ENCODE measurements at regions not wholly inside any gene's neighbourhood (a gene's known extent, or its start where the extent isn't known, plus 50 kb on each side); places are given as distances from the start of the nearest gene placed in this dataset. TPM values are rescaled to one million over a fixed set of nuclear protein-coding genes. Genes with fewer than 3 reads are reported as not detected.

DNA sequence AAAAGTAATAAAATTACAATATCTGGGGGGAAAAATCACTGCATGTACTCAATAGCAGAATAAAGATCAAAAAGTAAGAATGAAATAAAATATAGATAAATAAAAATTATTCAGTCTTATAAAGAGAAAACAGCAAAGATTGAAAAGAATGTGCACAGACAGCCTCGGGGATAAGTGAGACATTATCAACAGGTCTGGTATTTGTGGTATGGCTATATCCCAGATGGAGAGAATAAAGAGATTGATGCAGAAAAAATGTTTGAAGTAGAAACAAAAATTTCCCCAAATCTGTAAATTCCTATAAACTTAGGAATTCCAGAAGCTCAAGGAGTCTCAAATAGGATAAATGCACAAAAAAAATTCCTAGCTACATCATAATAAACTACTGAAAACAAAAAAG, 74.5 kb upstream of the LUZP2 start:
- TF ChIP-seq, protein P1, sequence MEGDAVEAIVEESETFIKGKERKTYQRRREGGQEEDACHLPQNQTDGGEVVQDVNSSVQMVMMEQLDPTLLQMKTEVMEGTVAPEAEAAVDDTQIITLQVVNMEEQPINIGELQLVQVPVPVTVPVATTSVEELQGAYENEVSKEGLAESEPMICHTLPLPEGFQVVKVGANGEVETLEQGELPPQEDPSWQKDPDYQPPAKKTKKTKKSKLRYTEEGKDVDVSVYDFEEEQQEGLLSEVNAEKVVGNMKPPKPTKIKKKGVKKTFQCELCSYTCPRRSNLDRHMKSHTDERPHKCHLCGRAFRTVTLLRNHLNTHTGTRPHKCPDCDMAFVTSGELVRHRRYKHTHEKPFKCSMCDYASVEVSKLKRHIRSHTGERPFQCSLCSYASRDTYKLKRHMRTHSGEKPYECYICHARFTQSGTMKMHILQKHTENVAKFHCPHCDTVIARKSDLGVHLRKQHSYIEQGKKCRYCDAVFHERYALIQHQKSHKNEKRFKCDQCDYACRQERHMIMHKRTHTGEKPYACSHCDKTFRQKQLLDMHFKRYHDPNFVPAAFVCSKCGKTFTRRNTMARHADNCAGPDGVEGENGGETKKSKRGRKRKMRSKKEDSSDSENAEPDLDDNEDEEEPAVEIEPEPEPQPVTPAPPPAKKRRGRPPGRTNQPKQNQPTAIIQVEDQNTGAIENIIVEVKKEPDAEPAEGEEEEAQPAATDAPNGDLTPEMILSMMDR (IDR thresholded peaks at IDR 0.05; ENCODE audit: insufficient read depth, low read depth, low read length) = no peak
- CTCF ChIA-PET = interaction anchor here (0.6 kb wide), 1 partner anchor 250 kb away, joined by 3 read pairs; no protein-coding TSS in a partner anchor
- H3K36me3 ChIP-seq (ENCODE audit: control insufficient read depth, insufficient read depth, low read length) = no peaks in the 10 kb centered on the region
- POLR2A ChIA-PET = no interaction called here
- no peak for DNase-seq (ENCODE audit: low read depth)
- H3K27me3 ChIP-seq (ENCODE audit: control insufficient read depth, insufficient read depth, low read length) = no peaks in the 10 kb centered on the region
- H3K4me3 ChIP-seq (ENCODE audit: low read depth, low read length) = no peak overlapping the region

GRCh38 chr11:24437123-24437522, 59.7 kb upstream of the LUZP2 start:
- ChIA-PET POLR2A (no interaction called here), CTCF (no interaction called here)
- no peak for DNase-seq (ENCODE audit: low read depth)
- TF ChIP-seq, protein P1 (IDR thresholded peaks at IDR 0.05; ENCODE audit: insufficient read depth, low read depth, low read length) = no peak
- Histone ChIP-seq H3K4me3 (ENCODE audit: low read depth, low read length) (no peak overlapping the region), H3K27me3 (ENCODE audit: control insufficient read depth, insufficient read depth, low read length) (no peaks in the 10 kb centered on the region), H3K36me3 (ENCODE audit: control insufficient read depth, insufficient read depth, low read length) (no peaks in the 10 kb centered on the region)

Small RNA genes lying in the stretch of these regions (small RNA-seq; reads per million reads assigned to genes)
- gene AC100767.1 (ENCODE audit: insufficient read length, low read depth, low replicate concordance) (not detected), gene MIR8054 (ENCODE audit: insufficient read length, low read depth, low replicate concordance) (not detected), gene RNU6-783P (ENCODE audit: insufficient read length, low read depth, low replicate concordance) (not detected)
